ENCODE measurements at regions not wholly inside any gene's neighbourhood (a gene's known extent, or its start where the extent isn't known, plus 50 kb on each side); places are given as distances from the start of the nearest gene placed in this dataset.

GRCh38 chr1:181352695-181353094 is 130.6 kb upstream of the CACNA1E start:
- TF ChIP-seq CTCF (IDR thresholded peaks at IDR 0.05): no peak

- TF ChIP-seq CTCF (IDR thresholded peaks at IDR 0.05): no peak
Observed at GRCh38 chr1:181353526-181353925, 129.8 kb upstream of the CACNA1E start.

GRCh38 chr1:181354865-181355264 is 128.5 kb upstream of the CACNA1E start:
- no peak for TF ChIP-seq CTCF (IDR thresholded peaks at IDR 0.05)

- TF ChIP-seq CTCF (IDR thresholded peaks at IDR 0.05): no peak
Observed at GRCh38 chr1:181356505-181357340, 126.6 kb upstream of the CACNA1E start.

- TF ChIP-seq CTCF (IDR thresholded peaks at IDR 0.05): no peak
Observed at GRCh38 chr1:181359012-181359411, 124.3 kb upstream of the CACNA1E start.

GRCh38 chr1:181364801-181365200 is 118.5 kb upstream of the CACNA1E start:
- no peak for TF ChIP-seq CTCF (IDR thresholded peaks at IDR 0.05)

- no peak for TF ChIP-seq CTCF (IDR thresholded peaks at IDR 0.05)
Observed at GRCh38 chr1:181366910-181367309, 116.4 kb upstream of the CACNA1E start.
